ENCODE measurements at regions not wholly inside any gene's neighbourhood (a gene's known extent, or its start where the extent isn't known, plus 50 kb on each side); places are given as distances from the start of the nearest gene placed in this dataset.
A peak's percentile ranks its signal among the peaks of the same experiment; 100 is the strongest.

GRCh38 chr4:126306152-126306869 is 991.6 kb downstream of the FAT4 start:
- Histone ChIP-seq H3K9me2 (ENCODE audit: insufficient read depth) (no peaks in the 10 kb centered on the region; the same call in 1 of the 2 replicates), H3K9me3 (ENCODE audit: low read depth) (no peaks in the 10 kb centered on the region), H3K9ac (no peak overlapping the region), H3K27me3 (replicated peaks; ENCODE audit: insufficient read depth) (no peaks in the 10 kb centered on the region), H3K79me2 (ENCODE audit: insufficient read depth) (no peaks in the 10 kb centered on the region), H4K20me1 (ENCODE audit: insufficient read depth) (no peaks in the 10 kb centered on the region), H3K4me2 (ENCODE audit: unreplicated experiment) (no peak overlapping the region), H2AFZ (0 out of 2 replicates have a peak overlapping the region, but pooled peaks have one; percentile 32), H3K4me3 (no peak overlapping the region), H3K27ac (no peak overlapping the region), H3K4me1 (ENCODE audit: insufficient read depth) (no peaks in the 10 kb centered on the region), H3F3A (ENCODE audit: insufficient read depth) (no peaks in the 10 kb centered on the region), H3K36me3 (ENCODE audit: low read depth) (no peaks in the 10 kb centered on the region)
- WGBS, 2 experiments (ENCODE audit: low coverage in 1 of 2, low lambda C conversion rate in 2 of 2, missing lambda C conversion rate in 2 of 2) = 19 to 23% methylated on average over 5 of the region's 5 CpGs
- TF ChIP-seq EZH2 (IDR thresholded peaks at IDR 0.05; ENCODE audit: insufficient read depth, poor library complexity, severe bottlenecking) (no peak), EZH2phosphoT487 (IDR thresholded peaks at IDR 0.05; ENCODE audit: insufficient read depth, low read depth) (no peak)
- in situ Hi-C loops (cut with MboI) = no loop called here
- peak; percentile 9 for DNase-seq

DNA sequence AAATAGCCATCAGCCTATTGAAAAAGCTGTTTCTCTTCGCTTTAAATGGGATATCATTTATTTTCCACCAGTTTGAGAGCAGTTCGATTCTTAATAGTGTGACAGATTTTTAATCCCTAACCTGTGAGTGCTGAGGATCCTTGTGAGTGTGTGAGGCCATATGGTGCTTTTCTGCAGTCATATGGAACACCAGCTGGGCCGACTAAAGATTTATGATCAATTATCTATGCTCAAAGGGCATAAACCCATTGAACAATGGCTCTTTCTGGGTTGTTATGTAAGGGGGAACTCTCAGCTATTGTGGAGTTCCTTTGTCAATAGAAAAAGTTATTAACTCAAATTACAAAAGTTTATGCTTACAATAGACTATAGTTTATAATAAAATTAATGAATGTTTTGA is 1003.6 kb downstream of the FAT4 start:
- in situ Hi-C loops (cut with MboI) = no loop called here
- Histone ChIP-seq H3K9me2 (ENCODE audit: insufficient read depth) (no peaks in the 10 kb centered on the region), H3K79me2 (ENCODE audit: insufficient read depth) (no peaks in the 10 kb centered on the region), H3K9me3 (ENCODE audit: low read depth) (no peaks in the 10 kb centered on the region), H3K4me1 (ENCODE audit: insufficient read depth) (no peaks in the 10 kb centered on the region), H3K4me3 (no peak overlapping the region), H3K27me3 (replicated peaks; ENCODE audit: insufficient read depth) (no peaks in the 10 kb centered on the region), H3K36me3 (ENCODE audit: low read depth) (no peaks in the 10 kb centered on the region), H4K20me1 (ENCODE audit: insufficient read depth) (no peaks in the 10 kb centered on the region), H2AFZ (no peak overlapping the region), H3K9ac (no peak overlapping the region), H3K27ac (no peak overlapping the region), H3F3A (ENCODE audit: insufficient read depth) (no peaks in the 10 kb centered on the region), H3K4me2 (ENCODE audit: unreplicated experiment) (no peak overlapping the region)
- no peak for DNase-seq
- TF ChIP-seq EZH2 (IDR thresholded peaks at IDR 0.05; ENCODE audit: insufficient read depth, poor library complexity, severe bottlenecking) = no peak
- TF ChIP-seq EZH2phosphoT487 (IDR thresholded peaks at IDR 0.05; ENCODE audit: insufficient read depth, low read depth) = no peak
- 33 to 45% methylated on average over 3 of the region's 3 CpGs for WGBS, 2 experiments (ENCODE audit: low coverage in 1 of 2, low lambda C conversion rate in 2 of 2, missing lambda C conversion rate in 2 of 2)

DNA sequence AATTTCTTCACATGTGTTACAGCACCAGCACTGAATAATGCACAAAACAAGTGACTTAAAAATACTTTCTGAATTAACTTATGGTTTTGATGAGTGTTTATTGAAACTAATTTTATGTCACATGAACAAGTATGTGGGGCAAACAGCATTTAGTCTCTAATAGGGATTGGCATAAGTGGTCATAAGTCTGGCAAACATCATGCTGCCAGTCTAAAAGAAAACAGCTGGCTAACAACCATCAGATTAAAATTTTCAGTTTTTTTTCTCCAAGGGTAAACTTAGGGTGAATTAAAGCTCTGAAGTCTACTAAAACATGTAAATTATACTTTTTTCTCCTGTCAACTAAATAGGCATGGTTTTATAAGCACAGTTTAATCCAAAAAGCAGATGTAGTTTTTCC is 1014.2 kb downstream of the FAT4 start:
- H3K79me2 ChIP-seq (ENCODE audit: insufficient read depth) = no peaks in the 10 kb centered on the region
- H3F3A ChIP-seq (ENCODE audit: insufficient read depth) = no peaks in the 10 kb centered on the region
- no peaks in the 10 kb centered on the region for H3K36me3 ChIP-seq (ENCODE audit: low read depth)
- no peaks in the 10 kb centered on the region for H3K27me3 ChIP-seq (replicated peaks; ENCODE audit: insufficient read depth)
- no peaks in the 10 kb centered on the region for H3K9me3 ChIP-seq (ENCODE audit: low read depth)
- no peak overlapping the region for H3K4me3 ChIP-seq
- no peak for TF ChIP-seq EZH2phosphoT487 (IDR thresholded peaks at IDR 0.05; ENCODE audit: insufficient read depth, low read depth)
- TF ChIP-seq EZH2 (IDR thresholded peaks at IDR 0.05; ENCODE audit: insufficient read depth, poor library complexity, severe bottlenecking) = no peak
- 0 out of 2 replicates have a peak overlapping the region, but pooled peaks have one; percentile 16 for H2AFZ ChIP-seq
- H3K4me2 ChIP-seq (ENCODE audit: unreplicated experiment) = no peak overlapping the region
- in situ Hi-C loops (cut with MboI) = no loop called here
- no peaks in the 10 kb centered on the region for H4K20me1 ChIP-seq (ENCODE audit: insufficient read depth)
- DNase-seq = no peak
- H3K9ac ChIP-seq = no peak overlapping the region
- H3K27ac ChIP-seq = no peak overlapping the region
- no peaks in the 10 kb centered on the region for H3K4me1 ChIP-seq (ENCODE audit: insufficient read depth)
- H3K9me2 ChIP-seq (ENCODE audit: insufficient read depth) = 0 out of 2 replicates have a peak, but pooled peaks cover 4% of the 10 kb centered on the region

DNA sequence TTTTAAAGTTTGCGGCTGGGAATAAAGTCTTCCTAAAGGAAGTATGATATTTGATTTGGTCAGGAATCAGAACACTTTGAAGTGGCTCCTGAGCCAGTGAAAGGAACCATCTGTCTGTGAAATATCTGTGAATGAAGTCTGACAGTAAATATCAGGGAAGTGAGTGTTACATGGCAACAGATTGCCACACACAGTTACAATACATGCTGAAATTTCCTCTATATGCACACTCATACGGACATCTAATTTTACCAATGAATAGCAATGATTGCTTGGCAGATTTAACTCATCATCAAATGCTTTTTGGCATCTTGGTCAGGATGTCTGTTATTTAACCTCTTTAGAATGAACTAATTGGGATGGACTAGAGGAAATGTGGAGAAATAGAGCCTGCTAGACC is 1023.8 kb downstream of the FAT4 start:
- no peaks in the 10 kb centered on the region for H3K9me2 ChIP-seq (ENCODE audit: insufficient read depth)
- H3K9me3 ChIP-seq (ENCODE audit: low read depth) = no peaks in the 10 kb centered on the region
- no peaks in the 10 kb centered on the region for H3F3A ChIP-seq (ENCODE audit: insufficient read depth)
- H3K79me2 ChIP-seq (ENCODE audit: insufficient read depth) = no peaks in the 10 kb centered on the region
- no peaks in the 10 kb centered on the region for H3K4me1 ChIP-seq (ENCODE audit: insufficient read depth)
- H2AFZ ChIP-seq = 0 out of 2 replicates have a peak overlapping the region, but pooled peaks have one; percentile 22
- DNase-seq = no peak
- 50 to 61% methylated on average over 2 of the region's 2 CpGs for WGBS, 2 experiments (ENCODE audit: low coverage in 1 of 2, low lambda C conversion rate in 2 of 2, missing lambda C conversion rate in 2 of 2)
- no peak overlapping the region for H3K4me2 ChIP-seq (ENCODE audit: unreplicated experiment)
- H3K27ac ChIP-seq = no peak overlapping the region
- no peak overlapping the region for H3K4me3 ChIP-seq
- no peaks in the 10 kb centered on the region for H4K20me1 ChIP-seq (ENCODE audit: insufficient read depth)
- H3K36me3 ChIP-seq (ENCODE audit: low read depth) = no peaks in the 10 kb centered on the region
- in situ Hi-C loops (cut with MboI) = no loop called here
- no peak overlapping the region for H3K9ac ChIP-seq
- TF ChIP-seq EZH2phosphoT487 (IDR thresholded peaks at IDR 0.05; ENCODE audit: insufficient read depth, low read depth) (no peak), EZH2 (IDR thresholded peaks at IDR 0.05; ENCODE audit: insufficient read depth, poor library complexity, severe bottlenecking) (no peak)
- H3K27me3 ChIP-seq (replicated peaks; ENCODE audit: insufficient read depth) = no peaks in the 10 kb centered on the region

All from GM23248 (cell line).